ENCODE measurements at regions not wholly inside any gene's neighbourhood (a gene's known extent, or its start where the extent isn't known, plus 50 kb on each side); places are given as distances from the start of the nearest gene placed in this dataset.
A peak's percentile ranks its signal among the peaks of the same experiment; 100 is the strongest.

GRCh38 chr1:38203441-38203840 is 156.8 kb upstream of the POU3F1 start:
- H2AK5ac ChIP-seq (ENCODE audit: low read length), result no peak overlapping the region
- no peak overlapping the region for H3K9ac ChIP-seq (ENCODE audit: low read length)
- DNase-seq, result no peak
- H2BK5ac ChIP-seq (ENCODE audit: low read length), result no peak overlapping the region
- H3K23ac ChIP-seq (ENCODE audit: low read length), result no peak overlapping the region
- H4K5ac ChIP-seq (ENCODE audit: low read length), result no peak overlapping the region
- no peaks in the 10 kb centered on the region for H3K79me1 ChIP-seq (ENCODE audit: low read length)
- H3K4me3 ChIP-seq (ENCODE audit: low read length), result no peak overlapping the region
- no peak overlapping the region for H3K27ac ChIP-seq (ENCODE audit: low read depth, low read length)
- no peaks in the 10 kb centered on the region for H3K4me1 ChIP-seq (ENCODE audit: control insufficient read depth, low read depth, low read length)
- no peak overlapping the region for H4K8ac ChIP-seq (ENCODE audit: low read depth, low read length)
- no CpG with 5 or more reads among the region's 4 CpGs for WGBS (ENCODE audit: extremely low coverage, insufficient coverage, low lambda C conversion rate)
- H3K79me2 ChIP-seq (ENCODE audit: control insufficient read depth, insufficient read depth, low read length), result no peaks in the 10 kb centered on the region
- H3K4ac ChIP-seq (ENCODE audit: low read depth, low read length), result no peak overlapping the region
- H3K27me3 ChIP-seq (ENCODE audit: insufficient read depth, low read length, poor library complexity), result no peaks in the 10 kb centered on the region
- H3K18ac ChIP-seq (ENCODE audit: low read length), result no peak overlapping the region
- no peak overlapping the region for H2BK15ac ChIP-seq (replicated peaks; ENCODE audit: low read depth)
- no peaks in the 10 kb centered on the region for H3K36me3 ChIP-seq (ENCODE audit: control insufficient read depth, insufficient read depth, low read length)
- H3K56ac ChIP-seq (ENCODE audit: low read length), result no peak overlapping the region
- H3K4me2 ChIP-seq (ENCODE audit: low read length), result no peak overlapping the region
- H2BK120ac ChIP-seq (ENCODE audit: low read depth, low read length), result no peak overlapping the region

- H3K27me3 ChIP-seq (ENCODE audit: insufficient read depth, low read length, poor library complexity), result no peaks in the 10 kb centered on the region
- H3K23ac ChIP-seq (ENCODE audit: low read length), result no peak overlapping the region
- DNase-seq, result no peak
- no peaks in the 10 kb centered on the region for H3K36me3 ChIP-seq (ENCODE audit: control insufficient read depth, insufficient read depth, low read length)
- H3K18ac ChIP-seq (ENCODE audit: low read length), result no peak overlapping the region
- no peaks in the 10 kb centered on the region for H3K79me2 ChIP-seq (ENCODE audit: control insufficient read depth, insufficient read depth, low read length)
- H3K4me1 ChIP-seq (ENCODE audit: control insufficient read depth, low read depth, low read length), result no peaks in the 10 kb centered on the region
- H3K27ac ChIP-seq (ENCODE audit: low read depth, low read length), result no peak overlapping the region
- H3K4ac ChIP-seq (ENCODE audit: low read depth, low read length), result no peak overlapping the region
- WGBS (ENCODE audit: extremely low coverage, insufficient coverage, low lambda C conversion rate), result no CpG with 5 or more reads among the region's 1 CpG
- no peak overlapping the region for H2BK5ac ChIP-seq (ENCODE audit: low read length)
- no peak overlapping the region for H2AK5ac ChIP-seq (ENCODE audit: low read length)
- no peak overlapping the region for H3K56ac ChIP-seq (ENCODE audit: low read length)
- H2BK120ac ChIP-seq (ENCODE audit: low read depth, low read length), result no peak overlapping the region
- no peak overlapping the region for H4K8ac ChIP-seq (ENCODE audit: low read depth, low read length)
- H4K5ac ChIP-seq (ENCODE audit: low read length), result no peak overlapping the region
- H3K4me2 ChIP-seq (ENCODE audit: low read length), result no peak overlapping the region
- no peak overlapping the region for H3K9ac ChIP-seq (ENCODE audit: low read length)
- no peak overlapping the region for H2BK15ac ChIP-seq (replicated peaks; ENCODE audit: low read depth)
- H3K4me3 ChIP-seq (ENCODE audit: low read length), result no peak overlapping the region
- no peaks in the 10 kb centered on the region for H3K79me1 ChIP-seq (ENCODE audit: low read length)
These were observed 154.8 kb upstream of the POU3F1 start for GRCh38 chr1:38201431-38201830.

- Histone ChIP-seq H3K4me1 (ENCODE audit: control insufficient read depth, low read depth, low read length) (no peaks in the 10 kb centered on the region), H4K8ac (ENCODE audit: low read depth, low read length) (no peak overlapping the region), H3K27ac (ENCODE audit: low read depth, low read length) (no peak overlapping the region), H3K79me2 (ENCODE audit: control insufficient read depth, insufficient read depth, low read length) (no peaks in the 10 kb centered on the region), H3K4ac (ENCODE audit: low read depth, low read length) (no peak overlapping the region), H3K4me2 (ENCODE audit: low read length) (no peak overlapping the region), H2AK5ac (ENCODE audit: low read length) (no peak overlapping the region), H3K4me3 (ENCODE audit: low read length) (no peak overlapping the region), H2BK5ac (ENCODE audit: low read length) (no peak overlapping the region), H2BK15ac (replicated peaks; ENCODE audit: low read depth) (no peak overlapping the region), H3K23ac (ENCODE audit: low read length) (no peak overlapping the region), H3K36me3 (ENCODE audit: control insufficient read depth, insufficient read depth, low read length) (no peaks in the 10 kb centered on the region), H2BK120ac (ENCODE audit: low read depth, low read length) (no peak overlapping the region), H3K56ac (ENCODE audit: low read length) (no peak overlapping the region), H3K79me1 (ENCODE audit: low read length) (no peaks in the 10 kb centered on the region), H4K5ac (ENCODE audit: low read length) (no peak overlapping the region), H3K18ac (ENCODE audit: low read length) (no peak overlapping the region), H3K9ac (ENCODE audit: low read length) (no peak overlapping the region), H3K27me3 (ENCODE audit: insufficient read depth, low read length, poor library complexity) (no peaks in the 10 kb centered on the region)
- WGBS (ENCODE audit: extremely low coverage, insufficient coverage, low lambda C conversion rate), result no CpG with 5 or more reads among the region's 2 CpGs
- no peak for DNase-seq
These were observed 152.0 kb upstream of the POU3F1 start for GRCh38 chr1:38198621-38199020.

- H3K18ac ChIP-seq (ENCODE audit: low read length), result no peak overlapping the region
- no peaks in the 10 kb centered on the region for H3K79me1 ChIP-seq (ENCODE audit: low read length)
- no peak overlapping the region for H2BK120ac ChIP-seq (ENCODE audit: low read depth, low read length)
- H3K4me3 ChIP-seq (ENCODE audit: low read length), result no peak overlapping the region
- no peak overlapping the region for H2BK5ac ChIP-seq (ENCODE audit: low read length)
- no peak overlapping the region for H2BK15ac ChIP-seq (replicated peaks; ENCODE audit: low read depth)
- WGBS (ENCODE audit: extremely low coverage, insufficient coverage, low lambda C conversion rate), result no CpG with 5 or more reads among the region's 6 CpGs
- no peak overlapping the region for H3K56ac ChIP-seq (ENCODE audit: low read length)
- H4K5ac ChIP-seq (ENCODE audit: low read length), result no peak overlapping the region
- H3K36me3 ChIP-seq (ENCODE audit: control insufficient read depth, insufficient read depth, low read length), result no peaks in the 10 kb centered on the region
- H3K4ac ChIP-seq (ENCODE audit: low read depth, low read length), result no peak overlapping the region
- H4K8ac ChIP-seq (ENCODE audit: low read depth, low read length), result no peak overlapping the region
- no peaks in the 10 kb centered on the region for H3K4me1 ChIP-seq (ENCODE audit: control insufficient read depth, low read depth, low read length)
- H3K23ac ChIP-seq (ENCODE audit: low read length), result no peak overlapping the region
- DNase-seq, result no peak
- no peak overlapping the region for H3K9ac ChIP-seq (ENCODE audit: low read length)
- no peak overlapping the region for H3K4me2 ChIP-seq (ENCODE audit: low read length)
- no peaks in the 10 kb centered on the region for H3K27me3 ChIP-seq (ENCODE audit: insufficient read depth, low read length, poor library complexity)
- H3K79me2 ChIP-seq (ENCODE audit: control insufficient read depth, insufficient read depth, low read length), result no peaks in the 10 kb centered on the region
- no peak overlapping the region for H3K27ac ChIP-seq (ENCODE audit: low read depth, low read length)
- no peak overlapping the region for H2AK5ac ChIP-seq (ENCODE audit: low read length)
These were observed 151.5 kb upstream of the POU3F1 start for GRCh38 chr1:38198099-38198498.

GRCh38 chr1:38197312-38198061 is 150.9 kb upstream of the POU3F1 start:
- Histone ChIP-seq H3K27ac (ENCODE audit: low read depth, low read length) (no peak overlapping the region), H3K4me2 (ENCODE audit: low read length) (no peak overlapping the region), H2BK120ac (ENCODE audit: low read depth, low read length) (no peak overlapping the region), H2BK15ac (replicated peaks; ENCODE audit: low read depth) (no peak overlapping the region), H3K56ac (ENCODE audit: low read length) (no peak overlapping the region), H2AK5ac (ENCODE audit: low read length) (no peak overlapping the region), H3K36me3 (ENCODE audit: control insufficient read depth, insufficient read depth, low read length) (no peaks in the 10 kb centered on the region), H3K9ac (ENCODE audit: low read length) (no peak overlapping the region), H3K79me2 (ENCODE audit: control insufficient read depth, insufficient read depth, low read length) (no peaks in the 10 kb centered on the region), H3K23ac (ENCODE audit: low read length) (no peak overlapping the region), H2BK5ac (ENCODE audit: low read length) (no peak overlapping the region), H3K27me3 (ENCODE audit: insufficient read depth, low read length, poor library complexity) (no peaks in the 10 kb centered on the region), H4K8ac (ENCODE audit: low read depth, low read length) (no peak overlapping the region), H3K18ac (ENCODE audit: low read length) (no peak overlapping the region), H4K5ac (ENCODE audit: low read length) (no peak overlapping the region), H3K79me1 (ENCODE audit: low read length) (no peaks in the 10 kb centered on the region), H3K4me3 (ENCODE audit: low read length) (no peak overlapping the region), H3K4me1 (ENCODE audit: control insufficient read depth, low read depth, low read length) (no peaks in the 10 kb centered on the region), H3K4ac (ENCODE audit: low read depth, low read length) (no peak overlapping the region)
- DNase-seq, result no peak
- no CpG with 5 or more reads among the region's 14 CpGs for WGBS (ENCODE audit: extremely low coverage, insufficient coverage, low lambda C conversion rate)

GRCh38 chr1:38194472-38194871 is 147.9 kb upstream of the POU3F1 start:
- Histone ChIP-seq H3K4me2 (ENCODE audit: low read length) (no peak overlapping the region), H3K36me3 (ENCODE audit: control insufficient read depth, insufficient read depth, low read length) (no peaks in the 10 kb centered on the region), H3K18ac (ENCODE audit: low read length) (no peak overlapping the region), H3K27me3 (ENCODE audit: insufficient read depth, low read length, poor library complexity) (no peaks in the 10 kb centered on the region), H3K4me1 (ENCODE audit: control insufficient read depth, low read depth, low read length) (no peaks in the 10 kb centered on the region), H2BK15ac (replicated peaks; ENCODE audit: low read depth) (no peak overlapping the region), H2AK5ac (ENCODE audit: low read length) (no peak overlapping the region), H2BK120ac (ENCODE audit: low read depth, low read length) (no peak overlapping the region), H3K27ac (ENCODE audit: low read depth, low read length) (no peak overlapping the region), H3K79me2 (ENCODE audit: control insufficient read depth, insufficient read depth, low read length) (no peaks in the 10 kb centered on the region), H2BK5ac (ENCODE audit: low read length) (no peak overlapping the region), H3K4ac (ENCODE audit: low read depth, low read length) (no peak overlapping the region), H3K9ac (ENCODE audit: low read length) (no peak overlapping the region), H3K79me1 (ENCODE audit: low read length) (no peaks in the 10 kb centered on the region), H3K56ac (ENCODE audit: low read length) (no peak overlapping the region), H3K23ac (ENCODE audit: low read length) (no peak overlapping the region), H3K4me3 (ENCODE audit: low read length) (no peak overlapping the region), H4K8ac (ENCODE audit: low read depth, low read length) (no peak overlapping the region), H4K5ac (ENCODE audit: low read length) (no peak overlapping the region)
- peak; percentile 9 for DNase-seq
- WGBS (ENCODE audit: extremely low coverage, insufficient coverage, low lambda C conversion rate), result no CpG with 5 or more reads among the region's 6 CpGs
